Stimulated activated CD8-positive, alpha-beta memory T cell treated with anti-CD3 and anti-CD28 coated beads, Interleukin-7, amount 100 ng/mL, for 48 hours (primary cell): ENCODE measurements at regions not wholly inside any gene's neighbourhood (a gene's known extent, or its start where the extent isn't known, plus 50 kb on each side); places are given as distances from the start of the nearest gene placed in this dataset.

Experiments used
- DNase-seq, 2 donors: peaks; one replicate each; pipeline ENCODE4 v3.0.0-alpha.2; 2020; ENCODE audit warnings: low read depth in 1 of 2; ENCODE audit errors: extremely low read depth in 1 of 2

- DNase-seq: no peak
Observed at GRCh38 chr20:43316271-43316670, 126.6 kb upstream of the PTPRT start.

- DNase-seq: no peak
Observed at GRCh38 chr20:43309266-43309665, 119.6 kb upstream of the PTPRT start.

DNA sequence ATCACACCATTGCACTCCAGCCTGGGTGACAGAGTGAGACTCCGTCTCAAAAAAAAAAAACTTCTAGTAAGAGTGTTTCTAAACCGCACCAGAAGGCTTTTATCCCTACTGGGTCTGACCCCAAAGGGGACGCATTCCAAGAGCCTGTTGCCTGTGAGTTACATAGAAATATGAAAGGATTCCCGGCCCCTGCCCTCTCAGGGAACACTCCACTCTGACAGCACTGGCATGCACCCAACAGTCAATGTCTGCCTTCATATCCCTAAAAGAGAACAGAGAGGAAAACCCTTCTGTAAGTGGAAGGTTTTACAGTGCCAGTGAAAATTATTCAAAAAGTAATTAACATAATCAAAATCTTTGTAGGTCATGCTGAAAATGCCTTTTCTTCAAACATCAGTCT, 117.1 kb upstream of the PTPRT start:
- no peak for DNase-seq

GRCh38 chr20:43305749-43306148, 116.0 kb upstream of the PTPRT start:
- no peak for DNase-seq

- no peak for DNase-seq
Observed at GRCh38 chr20:43304598-43304997, 114.9 kb upstream of the PTPRT start.

DNA sequence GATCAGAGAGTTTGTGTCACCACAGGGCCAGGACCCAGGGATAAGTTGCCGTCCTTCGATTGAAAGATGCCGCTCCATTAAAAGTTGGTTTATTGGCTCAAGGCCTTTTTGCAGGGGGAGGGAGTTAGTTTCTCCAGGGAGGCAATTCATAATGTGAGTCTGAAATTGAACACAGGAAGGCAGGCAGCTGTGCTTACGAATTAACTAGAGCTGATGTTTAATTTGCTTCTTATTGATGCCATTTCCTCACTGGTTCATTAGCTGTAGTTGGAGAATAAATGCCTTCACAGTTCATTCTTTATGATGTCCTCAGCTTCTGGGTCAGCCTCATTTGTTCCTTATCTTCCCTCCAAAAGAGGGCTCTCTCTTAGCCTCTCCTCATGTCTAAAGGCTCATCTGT, 113.2 kb upstream of the PTPRT start:
- DNase-seq: no peak

GRCh38 chr20:43300901-43301300, 111.2 kb upstream of the PTPRT start:
- DNase-seq: no peak

DNA sequence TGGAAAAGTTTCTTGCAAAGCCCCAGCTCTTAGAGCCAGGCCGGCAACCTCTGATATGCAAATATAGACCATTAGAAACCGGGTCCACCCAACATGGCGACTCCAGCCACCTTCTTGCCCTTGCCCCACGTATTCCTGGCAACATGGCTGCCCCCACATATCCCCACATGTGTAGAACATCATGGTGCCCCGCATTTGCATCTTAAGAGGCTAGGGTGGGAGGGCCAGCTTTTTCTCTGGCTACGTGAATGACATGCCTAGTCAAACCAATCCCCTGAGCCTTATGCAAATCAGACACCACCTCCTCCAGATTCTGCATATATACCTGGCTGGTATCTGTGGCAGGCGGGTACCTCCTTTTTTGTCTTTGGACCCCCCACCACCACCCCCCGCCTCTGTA, 106.1 kb upstream of the PTPRT start:
- DNase-seq: no peak

DNA sequence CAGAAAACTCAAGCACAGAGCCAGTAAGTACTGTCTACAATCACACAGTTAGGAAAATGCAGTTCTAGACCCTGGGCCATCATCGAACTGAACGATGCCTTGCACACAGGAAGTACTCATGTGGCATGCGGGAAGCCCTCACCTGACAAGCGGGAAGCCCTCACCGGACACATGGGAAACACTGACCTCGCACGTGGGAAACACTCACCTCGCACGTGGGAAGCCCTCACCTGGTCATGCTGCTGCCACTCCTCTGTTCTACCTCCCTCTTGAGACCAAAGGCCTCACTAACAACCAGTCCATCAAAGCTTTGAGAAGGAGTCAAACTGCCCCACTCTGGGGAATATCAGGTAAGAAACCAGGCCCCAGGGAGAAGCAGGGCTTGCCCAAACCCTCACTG, 105.6 kb upstream of the PTPRT start:
- no peak for DNase-seq

- no peak for DNase-seq
Observed at GRCh38 chr20:43294031-43294430, 104.3 kb upstream of the PTPRT start.

DNA sequence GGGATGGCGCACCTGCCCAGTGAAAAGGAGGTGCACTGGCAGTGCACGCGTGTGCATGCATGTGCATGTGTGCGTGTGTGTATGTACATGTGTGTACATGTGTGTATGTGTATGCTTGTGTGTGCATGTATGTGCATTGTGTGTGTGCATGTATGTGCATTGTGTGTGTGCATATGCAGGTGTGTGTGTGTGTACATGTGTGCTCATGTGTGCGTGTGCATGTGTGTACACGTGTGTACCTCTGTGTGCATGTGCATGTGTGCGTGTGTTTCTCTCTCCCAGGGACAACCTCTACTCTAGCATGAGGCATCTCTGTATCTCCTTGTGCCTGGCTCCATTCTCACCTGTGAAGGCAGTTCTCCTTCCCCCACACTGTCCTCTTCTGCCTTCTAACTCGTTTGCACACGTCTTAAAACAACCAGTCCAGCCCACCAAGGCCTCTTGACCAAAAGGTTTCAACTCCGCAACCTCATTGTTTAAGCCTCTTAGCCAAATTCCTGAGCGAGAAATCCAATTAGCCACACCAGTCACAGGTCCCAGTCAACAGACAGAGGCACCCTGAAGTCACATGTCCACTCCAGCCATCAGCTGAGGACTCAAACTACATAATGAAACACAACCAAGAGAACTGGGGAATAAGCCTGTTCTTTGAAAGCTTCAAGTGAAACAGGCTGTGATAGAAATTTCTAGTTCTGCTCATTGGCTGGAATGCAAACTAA, 103.5 kb upstream of the PTPRT start:
- no peak for DNase-seq

DNA sequence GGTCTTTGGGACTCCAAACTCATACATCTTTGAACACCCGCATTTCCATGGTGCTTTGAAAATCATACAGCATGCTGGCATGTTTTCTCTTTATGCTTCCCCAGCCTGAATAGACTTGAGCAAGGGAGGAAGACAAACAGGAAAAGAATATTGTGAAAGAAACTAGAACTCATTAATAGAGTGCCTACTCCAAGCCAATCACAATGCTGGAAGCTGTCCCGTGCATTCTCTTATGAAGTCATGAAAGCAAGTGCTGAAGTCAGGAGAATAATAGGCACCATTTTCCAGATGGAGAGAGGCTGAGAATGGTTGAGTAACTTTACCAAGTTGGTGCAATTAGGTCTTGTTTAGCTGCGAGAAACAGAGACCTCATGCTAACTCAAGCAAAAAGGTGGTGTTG, 102.5 kb upstream of the PTPRT start:
- DNase-seq: no peak

- no peak for DNase-seq
Observed at GRCh38 chr20:43287637-43288036, 97.9 kb upstream of the PTPRT start.

GRCh38 chr20:43285170-43285569, 95.5 kb upstream of the PTPRT start:
- DNase-seq: no peak

DNA sequence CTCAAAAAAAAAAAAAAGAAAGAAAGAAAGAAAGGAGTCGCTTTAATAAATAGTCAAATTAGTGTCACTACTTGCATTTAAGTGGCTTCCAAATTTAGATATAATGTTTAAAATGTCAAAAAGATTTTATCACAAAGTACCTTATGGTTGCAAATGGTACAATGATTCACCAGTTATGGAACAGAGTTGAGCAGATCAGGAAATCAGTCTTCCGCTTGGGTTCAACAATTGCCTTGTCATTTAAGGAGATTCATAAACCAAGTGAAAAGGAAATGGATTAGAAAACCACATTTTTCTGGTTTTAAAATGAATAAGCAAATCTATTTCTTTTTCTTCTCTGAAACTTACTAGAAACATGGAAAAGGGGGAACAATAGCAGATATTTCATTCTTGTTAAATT, 94.8 kb upstream of the PTPRT start:
- no peak for DNase-seq

DNA sequence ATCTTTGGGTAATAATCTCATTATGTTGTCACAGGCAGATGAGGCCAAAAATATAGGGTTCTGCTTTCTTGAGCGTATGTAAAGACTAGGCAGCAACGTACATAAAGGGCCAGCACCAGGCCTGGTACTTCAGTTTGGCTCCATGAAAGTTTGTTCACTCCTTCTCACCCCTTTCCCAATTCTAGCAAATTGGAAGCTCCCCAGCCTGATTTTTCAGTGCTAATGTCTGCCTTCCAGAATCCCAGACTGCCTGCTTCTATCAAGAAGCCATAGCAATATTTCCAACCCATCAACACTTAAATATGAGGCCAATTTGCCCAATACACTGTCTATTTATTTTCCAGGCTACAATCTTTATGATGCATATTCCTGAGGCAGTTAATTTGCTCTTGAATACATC, 93.4 kb upstream of the PTPRT start:
- DNase-seq: no peak

DNA sequence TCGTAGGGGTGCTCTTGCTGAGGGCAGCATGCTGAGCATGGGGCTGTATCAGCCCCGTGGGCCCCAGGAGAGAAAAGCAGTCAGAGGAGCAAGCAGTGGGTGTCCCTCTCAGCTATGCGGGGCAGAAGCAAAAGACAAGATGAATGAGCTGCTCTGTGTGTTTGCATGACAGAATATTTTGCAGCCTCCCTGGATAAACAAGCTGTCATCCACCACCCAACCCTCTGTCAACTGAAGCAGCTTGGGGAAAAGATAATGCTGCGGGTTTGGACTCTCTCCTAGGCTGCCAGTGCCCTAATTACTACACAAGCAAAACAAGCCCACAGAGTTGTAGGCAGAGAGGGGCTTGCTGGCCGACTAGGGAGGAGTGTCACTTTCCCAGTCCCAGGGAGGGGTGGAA, 82.3 kb upstream of the PTPRT start:
- no peak for DNase-seq

GRCh38 chr20:43265449-43265848, 75.7 kb upstream of the PTPRT start:
- no peak for DNase-seq

DNA sequence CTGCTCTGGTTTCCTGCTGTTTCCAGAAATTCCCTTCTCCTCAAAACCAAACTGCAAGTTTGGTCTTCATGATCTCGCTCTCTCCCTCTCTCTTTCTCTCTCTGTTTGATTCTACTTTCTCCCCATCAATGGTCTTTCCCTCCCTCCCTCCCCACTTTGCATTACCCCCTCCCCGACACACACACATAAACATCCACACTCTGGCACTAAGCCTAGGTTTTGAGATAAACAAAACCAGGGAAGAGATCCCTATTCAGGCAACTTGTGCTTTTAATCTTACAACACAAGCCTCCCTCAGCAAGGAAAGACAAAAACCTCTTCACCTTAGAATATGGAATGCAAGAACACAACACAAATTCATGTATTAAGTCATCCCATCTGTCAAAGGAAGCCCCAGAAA, 73.5 kb upstream of the PTPRT start:
- no peak for DNase-seq

GRCh38 chr20:43262341-43262740, 72.6 kb upstream of the PTPRT start:
- DNase-seq: no peak

DNA sequence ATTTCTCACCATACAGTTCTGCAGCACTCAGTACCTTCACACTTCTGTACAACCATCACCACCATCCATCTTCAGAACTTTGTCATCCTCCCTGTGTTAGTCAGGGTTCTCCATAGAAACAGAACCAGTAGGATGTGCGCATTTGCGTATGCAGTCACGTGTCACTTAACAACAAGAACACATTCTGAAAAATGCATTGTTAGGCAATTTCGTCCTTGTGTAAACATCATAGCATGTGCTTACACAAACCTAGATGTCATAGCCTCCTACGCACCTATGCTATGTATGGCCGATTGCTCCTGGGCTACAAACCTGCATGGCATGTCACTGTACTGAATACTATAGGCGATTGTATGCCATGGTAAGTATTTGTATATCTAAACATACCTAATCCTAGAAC, 66.2 kb upstream of the PTPRT start:
- DNase-seq: no peak

GRCh38 chr20:43252761-43253160, 63.1 kb upstream of the PTPRT start:
- DNase-seq: no peak

- DNase-seq: no peak
Observed at GRCh38 chr20:43248341-43248740, 58.6 kb upstream of the PTPRT start.
